Activated CD4-positive, alpha-beta T cell treated with anti-CD3 and anti-CD28 coated beads, Interleukin-2, amount 10 ng/mL, durations not matched to agents 7 days and 5 days (primary cell): ENCODE measurements at regions not wholly inside any gene's neighbourhood (a gene's known extent, or its start where the extent isn't known, plus 50 kb on each side); places are given as distances from the start of the nearest gene placed in this dataset.
"Not testable (repeated sequence)": the region's sequence is repeated elsewhere in the genome, so short reads cannot be mapped to it uniquely, and the experiment has no call there.

Experiments
- CTCF ChIA-PET: fragments of 350-600 bp; sonication (Branson Sonifier 250); formaldehyde crosslinking; loops from one replicate; lab custom pipeline; 2021; ENCODE audit warnings: antibody characterized with exemption; lab: Charles Lee
- POLR2A ChIA-PET: fragments of 350-600 bp; sonication (Branson Sonifier 250); formaldehyde crosslinking; loops from one replicate; lab custom pipeline; 2021; ENCODE audit warnings: antibody characterized with exemption; lab: Charles Lee
- DNase-seq: peaks from one replicate; pipeline ENCODE4 v3.0.0-alpha.2; 2020
- H3K27ac Mint-ChIP-seq: one replicate; pipeline ENCODE4 v1.8.0; 2021; ENCODE audit warnings: mild to moderate bottlenecking, moderate library complexity, mixed read lengths
- H3K27me3 Mint-ChIP-seq: one replicate; pipeline ENCODE4 v1.8.0; 2021; ENCODE audit warnings: mixed read lengths
- H3K36me3 Mint-ChIP-seq: one replicate; pipeline ENCODE4 v1.8.0; 2021; ENCODE audit warnings: low read depth, mixed read lengths
- H3K4me1 Mint-ChIP-seq: one replicate; pipeline ENCODE4 v1.8.0; 2021; ENCODE audit warnings: mixed read lengths
- H3K4me3 Mint-ChIP-seq: one replicate; pipeline ENCODE4 v1.8.0; 2021; ENCODE audit warnings: mild to moderate bottlenecking, moderate library complexity, mixed read lengths
- H3K9me3 Mint-ChIP-seq: one replicate; pipeline ENCODE4 v1.8.0; 2021; ENCODE audit warnings: mixed read lengths

DNA sequence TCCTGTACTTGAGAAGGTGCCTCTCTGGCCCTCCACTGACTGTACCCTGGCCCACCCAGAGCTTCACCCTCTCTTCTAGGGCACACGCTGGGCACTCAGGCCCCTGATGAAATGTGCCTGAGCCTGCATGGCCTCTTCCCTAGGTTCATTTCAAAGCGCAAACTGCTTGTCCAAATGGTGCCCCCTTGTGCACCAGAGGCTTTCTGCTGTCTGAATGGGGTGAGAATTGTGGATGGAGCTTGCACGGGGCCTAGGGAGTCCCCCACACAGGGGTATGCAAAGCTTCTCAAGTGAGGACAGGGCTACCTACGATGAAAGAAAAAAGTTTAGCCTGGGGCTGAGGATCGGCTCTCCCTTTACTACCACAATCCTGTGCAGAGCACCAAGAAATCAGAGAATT is 116.9 kb upstream of the ZNF337 start:
- POLR2A ChIA-PET, DNase-seq, H3K4me3 Mint-ChIP-seq, H3K27ac Mint-ChIP-seq, H3K27me3 Mint-ChIP-seq, H3K9me3 Mint-ChIP-seq, CTCF ChIA-PET, H3K36me3 Mint-ChIP-seq, H3K4me1 Mint-ChIP-seq: not testable (repeated sequence)

DNA sequence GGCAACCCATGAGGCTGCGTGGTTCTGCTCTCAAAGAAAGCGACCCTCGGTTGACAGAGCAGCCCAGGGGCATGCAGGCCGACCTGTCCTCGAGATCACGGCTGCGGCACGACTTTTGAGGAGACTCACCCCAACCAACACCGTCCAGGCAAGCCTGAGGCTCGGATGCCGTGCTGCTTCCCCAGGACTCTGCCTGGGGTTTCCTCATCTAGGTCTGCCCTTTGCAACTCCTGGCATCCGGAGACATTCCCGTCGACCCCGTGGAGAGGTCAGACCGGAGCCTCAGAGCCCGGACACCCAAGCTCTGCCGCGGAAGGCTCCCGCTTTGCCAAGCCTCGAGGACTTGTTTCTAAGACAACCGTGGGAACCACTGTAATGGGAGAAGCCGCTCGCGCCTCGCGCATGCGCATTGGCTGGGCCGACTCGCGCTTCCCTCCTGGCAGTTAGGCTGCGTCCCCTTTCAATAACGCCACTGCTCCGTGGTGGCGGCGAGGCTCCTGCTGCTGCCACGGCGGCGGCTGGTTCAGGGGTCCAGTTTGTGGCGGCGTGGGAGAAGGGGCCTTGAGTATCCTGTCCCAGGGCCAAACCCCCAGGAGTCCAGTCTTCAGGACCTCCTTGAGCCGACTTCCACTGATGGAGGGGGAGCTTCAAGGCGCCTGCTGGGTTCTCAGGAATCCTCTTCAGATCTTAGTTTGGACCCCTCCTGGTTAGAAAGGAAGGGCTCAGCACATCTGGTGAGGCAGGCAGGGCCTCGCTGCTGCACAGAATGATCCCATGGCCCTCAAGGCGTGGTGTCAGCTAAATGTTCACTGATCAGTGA is 101.7 kb upstream of the ZNF337 start:
- H3K27me3 Mint-ChIP-seq, H3K9me3 Mint-ChIP-seq, H3K36me3 Mint-ChIP-seq, H3K27ac Mint-ChIP-seq, DNase-seq, CTCF ChIA-PET, H3K4me3 Mint-ChIP-seq, POLR2A ChIA-PET, H3K4me1 Mint-ChIP-seq: not testable (repeated sequence)

- DNase-seq, H3K27ac Mint-ChIP-seq, CTCF ChIA-PET, H3K9me3 Mint-ChIP-seq, H3K36me3 Mint-ChIP-seq, H3K27me3 Mint-ChIP-seq, POLR2A ChIA-PET, H3K4me3 Mint-ChIP-seq, H3K4me1 Mint-ChIP-seq: not testable (repeated sequence)
Observed at GRCh38 chr20:25797062-25797461, 100.4 kb upstream of the ZNF337 start.

GRCh38 chr20:25777241-25777640 is 80.6 kb upstream of the ZNF337 start:
- H3K4me1 Mint-ChIP-seq, H3K27me3 Mint-ChIP-seq, DNase-seq, H3K4me3 Mint-ChIP-seq, H3K27ac Mint-ChIP-seq, H3K36me3 Mint-ChIP-seq, H3K9me3 Mint-ChIP-seq, POLR2A ChIA-PET, CTCF ChIA-PET: not testable (repeated sequence)

DNA sequence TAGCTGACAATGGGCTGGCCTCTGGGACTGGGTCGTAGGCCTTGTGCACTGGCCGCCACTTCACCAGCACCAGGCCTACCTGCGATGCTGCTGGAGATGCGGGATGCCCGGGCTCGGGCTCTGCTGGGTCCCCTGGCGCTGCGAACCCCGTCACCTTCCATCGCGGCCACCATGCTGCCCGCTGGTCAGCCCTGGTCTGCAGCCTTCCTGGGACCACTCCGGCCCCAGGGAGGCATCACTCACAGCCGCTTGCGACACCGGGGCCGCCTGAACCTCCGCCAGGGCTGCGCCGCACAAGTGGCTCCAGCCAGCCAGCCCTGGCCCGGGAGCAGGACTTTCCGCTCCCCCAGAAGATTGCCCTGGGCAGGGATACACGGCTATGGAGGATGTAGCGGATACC is 78.1 kb upstream of the ZNF337 start:
- H3K4me1 Mint-ChIP-seq, H3K4me3 Mint-ChIP-seq, H3K27me3 Mint-ChIP-seq, CTCF ChIA-PET, POLR2A ChIA-PET, H3K9me3 Mint-ChIP-seq, DNase-seq, H3K36me3 Mint-ChIP-seq, H3K27ac Mint-ChIP-seq: not testable (repeated sequence)

GRCh38 chr20:25774203-25774602 is 77.5 kb upstream of the ZNF337 start:
- H3K4me3 Mint-ChIP-seq, H3K27ac Mint-ChIP-seq, H3K36me3 Mint-ChIP-seq, CTCF ChIA-PET, H3K9me3 Mint-ChIP-seq, H3K27me3 Mint-ChIP-seq, DNase-seq, H3K4me1 Mint-ChIP-seq, POLR2A ChIA-PET: not testable (repeated sequence)

GRCh38 chr20:25772437-25772836 is 75.8 kb upstream of the ZNF337 start:
- H3K27ac Mint-ChIP-seq, H3K27me3 Mint-ChIP-seq, POLR2A ChIA-PET: not testable (repeated sequence)

DNA sequence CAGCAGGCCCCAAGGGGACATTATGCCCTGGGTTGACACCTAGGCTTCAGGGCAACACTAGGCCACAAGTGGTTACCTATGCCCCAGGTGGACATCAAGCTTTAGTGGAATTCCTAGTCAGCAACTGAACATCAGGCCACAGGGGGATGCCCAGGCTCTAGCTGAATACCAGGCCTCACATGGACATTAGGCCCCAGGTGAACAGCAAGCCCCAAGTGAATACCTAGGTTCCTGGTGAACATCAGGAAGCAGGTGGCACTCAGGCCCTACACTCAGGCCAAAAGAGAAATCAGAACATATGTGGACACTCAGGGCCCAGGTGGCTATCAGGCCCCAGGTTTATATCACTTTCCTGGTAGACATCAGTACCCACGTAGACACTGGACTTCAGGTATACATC is 75.2 kb upstream of the ZNF337 start:
- H3K27me3 Mint-ChIP-seq, DNase-seq, POLR2A ChIA-PET, H3K27ac Mint-ChIP-seq, H3K36me3 Mint-ChIP-seq, H3K4me3 Mint-ChIP-seq, H3K4me1 Mint-ChIP-seq, H3K9me3 Mint-ChIP-seq, CTCF ChIA-PET: not testable (repeated sequence)

More at GRCh38 chr20:25772437-25772836, 75.8 kb upstream of the ZNF337 start:
- not testable (repeated sequence) for DNase-seq, H3K4me3 Mint-ChIP-seq, H3K9me3 Mint-ChIP-seq, H3K4me1 Mint-ChIP-seq, H3K36me3 Mint-ChIP-seq
- CTCF ChIA-PET, result interaction anchor here (0.5 kb wide), 1 partner anchor 701 kb away, joined by 3 read pairs; no protein-coding TSS in a partner anchor

GRCh38 chr20:25761596-25761995 is 64.9 kb upstream of the ZNF337 start:
- CTCF ChIA-PET, result no interaction called here
- H3K36me3 Mint-ChIP-seq, result no peaks in the 10 kb centered on the region
- POLR2A ChIA-PET, result no interaction called here
- H3K4me1 Mint-ChIP-seq, result no peaks in the 10 kb centered on the region
- H3K27ac Mint-ChIP-seq, result no peak overlapping the region
- H3K9me3 Mint-ChIP-seq, result no peaks in the 10 kb centered on the region
- H3K27me3 Mint-ChIP-seq, result no peaks in the 10 kb centered on the region
- no peak for DNase-seq
- no peak overlapping the region for H3K4me3 Mint-ChIP-seq

- H3K9me3 Mint-ChIP-seq, DNase-seq, H3K4me1 Mint-ChIP-seq, CTCF ChIA-PET, H3K36me3 Mint-ChIP-seq, H3K4me3 Mint-ChIP-seq, POLR2A ChIA-PET, H3K27me3 Mint-ChIP-seq, H3K27ac Mint-ChIP-seq: not testable (repeated sequence)
Observed at GRCh38 chr20:25761046-25761445, 64.4 kb upstream of the ZNF337 start.

GRCh38 chr20:25750765-25751696 is 54.4 kb upstream of the ZNF337 start:
- Mint-ChIP-seq H3K27me3 (no peaks in the 10 kb centered on the region), H3K27ac (peak overlapping the region; percentile 80), H3K4me1 (peaks cover 14% of the 10 kb centered on the region), H3K4me3 (peak overlapping the region; percentile 74), H3K9me3 (no peaks in the 10 kb centered on the region), H3K36me3 (no peaks in the 10 kb centered on the region)
- POLR2A ChIA-PET, result no interaction called here
- CTCF ChIA-PET, result no interaction called here
- peak; percentile 58 for DNase-seq

DNA sequence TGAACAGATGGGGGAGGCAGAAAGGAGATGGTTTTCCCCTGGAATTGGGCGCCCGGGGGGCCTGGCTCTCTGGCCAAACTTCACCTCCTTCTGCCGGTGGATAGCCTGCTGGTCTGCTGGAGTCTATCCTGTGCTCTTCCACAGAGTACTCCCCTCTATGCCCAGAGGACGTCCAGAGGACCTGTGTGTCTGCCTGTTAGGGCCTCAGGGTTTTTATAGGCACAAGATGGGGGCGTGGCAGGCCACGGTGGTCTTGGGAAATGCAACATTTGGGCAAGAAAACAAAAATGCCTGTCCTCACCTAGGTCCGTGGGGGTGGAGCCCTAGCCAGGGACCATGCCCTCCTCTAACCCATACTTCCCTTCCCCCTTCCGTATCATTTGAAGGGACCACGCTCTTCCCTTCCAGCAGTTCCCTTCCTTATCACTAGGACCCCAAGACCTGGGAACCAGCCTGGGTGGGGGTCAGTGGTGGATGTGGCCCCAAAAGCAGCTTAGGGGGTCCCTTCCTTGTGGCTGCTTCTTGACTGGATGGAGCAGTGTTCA is 53.6 kb upstream of the ZNF337 start:
- Mint-ChIP-seq H3K9me3 (no peaks in the 10 kb centered on the region), H3K27me3 (no peaks in the 10 kb centered on the region), H3K4me3 (peak overlapping the region; percentile 74), H3K36me3 (no peaks in the 10 kb centered on the region), H3K4me1 (peaks cover 14% of the 10 kb centered on the region), H3K27ac (peak overlapping the region; percentile 80)
- ChIA-PET CTCF (no interaction called here), POLR2A (no interaction called here)
- no peak for DNase-seq

GRCh38 chr20:25749649-25750048 is 53.0 kb upstream of the ZNF337 start:
- Mint-ChIP-seq H3K4me3 (no peak overlapping the region), H3K27me3 (no peaks in the 10 kb centered on the region), H3K36me3 (no peaks in the 10 kb centered on the region), H3K9me3 (no peaks in the 10 kb centered on the region), H3K27ac (no peak overlapping the region), H3K4me1 (peaks cover 14% of the 10 kb centered on the region)
- POLR2A ChIA-PET, result no interaction called here
- CTCF ChIA-PET, result no interaction called here
- no peak for DNase-seq
